H1 (cell line): ENCODE measurements at regions not wholly inside any gene's neighbourhood (a gene's known extent, or its start where the extent isn't known, plus 50 kb on each side); places are given as distances from the start of the nearest gene placed in this dataset.

Experiments used
- ATF2 ChIP-seq: IDR thresholded peaks from 2 replicates; pipeline ENCODE4 v1.6.1; 2012; ENCODE audit warnings: low read length, inconsistent platforms
- BCL11A ChIP-seq, 2 experiments: IDR thresholded peaks; one replicate each; pipeline ENCODE4 v1.6.1; 2011; ENCODE audit warnings: low read depth in 2 of 2, low read length in 2 of 2, mild to moderate bottlenecking in 2 of 2
- CHD7 ChIP-seq: fragments of 300-600 bp; sonication (generic); IDR thresholded peaks from 2 replicates; pipeline ENCODE4 v1.7.1; 2012; ENCODE audit warnings: low read length, moderate library complexity, mild to moderate bottlenecking, inconsistent platforms; ENCODE audit not compliant: insufficient replicate concordance
- HDAC2 ChIP-seq, 2 experiments: fragments of 300-600 bp in 1 of 2; sonication (generic) in 1 of 2; IDR thresholded peaks; 2 replicates each; pipeline ENCODE4 v1.6.1; 2011 to 2012; ENCODE audit warnings: low read depth in 2 of 2, low read length in 2 of 2, mild to moderate bottlenecking in 2 of 2, moderate library complexity in 2 of 2, borderline replicate concordance in 1 of 2, inconsistent platforms in 1 of 2
- KDM4A ChIP-seq: IDR thresholded peaks from one replicate; pipeline ENCODE4 v1.7.1; 2012; ENCODE audit warnings: low read depth, mild to moderate bottlenecking, moderate library complexity, low read length, inconsistent platforms; ENCODE audit not compliant: severe bottlenecking
- KDM5A ChIP-seq: fragments of 200-600 bp; IDR thresholded peaks from 2 replicates; pipeline ENCODE4 v1.7.1; 2012; ENCODE audit warnings: mild to moderate bottlenecking, low read length, inconsistent platforms, mixed read lengths
- RXRA ChIP-seq: IDR thresholded peaks from 2 replicates; pipeline ENCODE4 v1.6.1; 2011; ENCODE audit warnings: low read depth, mild to moderate bottlenecking, low read length, moderate library complexity; ENCODE audit not compliant: insufficient read depth
- SIX5 ChIP-seq: IDR thresholded peaks from 2 replicates; pipeline ENCODE4 v1.6.1; 2011; ENCODE audit warnings: mild to moderate bottlenecking, low read depth, low read length
- SP2 ChIP-seq: IDR thresholded peaks from 2 replicates; pipeline ENCODE4 v1.6.1; 2012; ENCODE audit warnings: mild to moderate bottlenecking, low read length, inconsistent platforms
- SRF ChIP-seq: IDR thresholded peaks from 2 replicates; pipeline ENCODE4 v1.6.1; 2011; ENCODE audit warnings: mild to moderate bottlenecking, low read depth, low read length, moderate library complexity
- TAF1 ChIP-seq: IDR thresholded peaks from 2 replicates; pipeline ENCODE4 v1.6.1; 2011; ENCODE audit warnings: mild to moderate bottlenecking, low read depth, low read length

GRCh38 chr12:68506619-68507018 lies 104.1 kb upstream of the RAP1B start (continued):
- TF ChIP-seq CHD7 (no peak), TAF1 (no peak), SIX5 (no peak), ATF2 (no peak), BCL11A (IDR thresholded peaks at IDR 0.05; ENCODE audit: low read depth in 2 of 2, low read length in 2 of 2) (no peak), SRF (no peak), KDM5A (no peak), KDM4A (no peak), HDAC2 (IDR thresholded peaks at IDR 0.05; ENCODE audit: borderline replicate concordance in 1 of 2, low read depth in 2 of 2, low read length in 2 of 2) (no peak), RXRA (no peak), SP2 (no peak)
